Mesodermal cell (in vitro differentiated cells): ENCODE measurements at regions not wholly inside any gene's neighbourhood (a gene's known extent, or its start where the extent isn't known, plus 50 kb on each side); places are given as distances from the start of the nearest gene placed in this dataset.
"Not testable (repeated sequence)": the region's sequence is repeated elsewhere in the genome, so short reads cannot be mapped to it uniquely, and the experiment has no call there.

Source experiments
- H3K27ac ChIP-seq: 2 replicates; pipeline ENCODE4 v1.7.0; 2013; ENCODE audit warnings: mild to moderate bottlenecking, low read depth, low read length, moderate library complexity; ENCODE audit not compliant: severe bottlenecking
- H3K36me3 ChIP-seq: 2 replicates; pipeline ENCODE4 v1.7.1; 2013; ENCODE audit warnings: mild to moderate bottlenecking, low read length, moderate library complexity; ENCODE audit not compliant: control insufficient read depth, insufficient read depth
- H3K4me1 ChIP-seq: one replicate; pipeline ENCODE4 v1.7.1; 2013; ENCODE audit warnings: mild to moderate bottlenecking, low read length; ENCODE audit not compliant: insufficient read depth, control insufficient read depth, poor library complexity, severe bottlenecking
- H3K4me3 ChIP-seq: 2 replicates; pipeline ENCODE4 v1.7.0; 2013; ENCODE audit warnings: low read length, control low read depth, mild to moderate bottlenecking; ENCODE audit not compliant: insufficient read depth, poor library complexity, severe bottlenecking; ENCODE audit errors: extremely low read depth
- H3K9me3 ChIP-seq: 2 replicates; pipeline ENCODE4 v1.7.1; 2013; ENCODE audit warnings: mild to moderate bottlenecking, low read length, moderate library complexity; ENCODE audit not compliant: control insufficient read depth
- WGBS, 2 experiments: methylation state at CpG; one replicate each; pipeline ENCODE4 v1.1.5; 2013; ENCODE audit warnings: missing lambda C conversion rate in 2 of 2; ENCODE audit not compliant: insufficient coverage in 2 of 2; 5-methylcytosine and 5-hydroxymethylcytosine counted together

- no peak overlapping the region for H3K27ac ChIP-seq
- WGBS, 2 experiments, result 80 to 100% methylated on average over 1 of the region's 3 CpGs
- no peaks in the 10 kb centered on the region for H3K36me3 ChIP-seq
- no peaks in the 10 kb centered on the region for H3K4me1 ChIP-seq
- no peak overlapping the region for H3K4me3 ChIP-seq
- H3K9me3 ChIP-seq, result no peaks in the 10 kb centered on the region
Measured at GRCh38 chr16:60651346-60651745, 1384.9 kb downstream of the CDH8 start.

- Histone ChIP-seq H3K27ac (no peak overlapping the region), H3K9me3 (no peaks in the 10 kb centered on the region), H3K4me1 (no peaks in the 10 kb centered on the region), H3K4me3 (no peak overlapping the region), H3K36me3 (no peaks in the 10 kb centered on the region)
Measured at GRCh38 chr16:60648290-60648689, 1387.9 kb downstream of the CDH8 start.

DNA sequence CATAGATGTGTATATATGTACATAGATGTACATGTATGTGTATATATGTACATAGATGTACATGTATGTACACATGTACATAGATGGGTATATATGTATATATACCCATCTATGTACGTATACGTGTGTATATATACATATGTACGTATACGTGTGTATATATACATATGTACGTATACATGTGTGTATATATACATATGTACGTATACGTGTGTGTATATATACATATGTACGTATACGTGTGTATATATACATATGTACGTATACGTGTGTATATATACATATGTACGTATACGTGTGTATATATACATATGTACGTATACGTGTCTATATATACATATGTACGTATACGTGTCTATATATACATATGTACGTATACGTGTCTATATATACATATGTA, 1388.8 kb downstream of the CDH8 start:
- not testable (repeated sequence) for H3K9me3 ChIP-seq, H3K4me3 ChIP-seq, H3K36me3 ChIP-seq, H3K27ac ChIP-seq, H3K4me1 ChIP-seq
- no CpG with 5 or more reads among the region's 19 CpGs for WGBS, 2 experiments

DNA sequence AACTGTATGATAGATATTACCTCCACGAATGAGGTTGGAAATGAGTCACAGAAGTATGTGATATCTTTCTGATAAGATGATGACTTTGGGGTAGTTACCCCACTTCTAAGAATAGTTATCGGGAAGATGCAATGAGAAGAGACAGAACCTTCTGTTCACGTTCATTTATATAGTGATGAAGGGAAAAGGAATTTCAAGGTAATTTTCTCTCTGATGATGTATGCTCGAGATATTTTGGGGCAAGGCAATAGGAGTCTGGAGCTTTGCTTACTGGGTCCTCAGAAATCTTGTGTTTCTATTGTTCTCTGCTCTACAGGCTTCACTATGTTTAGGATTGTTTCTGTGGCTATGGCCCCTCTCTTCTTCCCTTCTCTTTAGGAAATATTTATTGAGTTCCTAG, 1389.6 kb downstream of the CDH8 start:
- no peak overlapping the region for H3K27ac ChIP-seq
- no peaks in the 10 kb centered on the region for H3K36me3 ChIP-seq
- no peak overlapping the region for H3K4me3 ChIP-seq
- no peaks in the 10 kb centered on the region for H3K4me1 ChIP-seq
- WGBS, 2 experiments, result 89 to 94% methylated on average over 3 to 4 of the region's 4 CpGs
- H3K9me3 ChIP-seq, result no peaks in the 10 kb centered on the region

GRCh38 chr16:60645541-60645940, 1390.7 kb downstream of the CDH8 start:
- Histone ChIP-seq H3K4me1 (no peaks in the 10 kb centered on the region), H3K36me3 (no peaks in the 10 kb centered on the region)
- WGBS, 2 experiments, result 67% methylated on average over 1 of the region's 3 CpGs; no CpG with 5 or more reads in 1 of the 2 experiments

GRCh38 chr16:60642956-60643355, 1393.3 kb downstream of the CDH8 start:
- Histone ChIP-seq H3K27ac (no peak overlapping the region), H3K4me3 (no peak overlapping the region), H3K36me3 (no peaks in the 10 kb centered on the region), H3K4me1 (no peaks in the 10 kb centered on the region), H3K9me3 (no peaks in the 10 kb centered on the region)

More at GRCh38 chr16:60645541-60645940, 1390.7 kb downstream of the CDH8 start:
- Histone ChIP-seq H3K27ac (no peak overlapping the region), H3K9me3 (no peaks in the 10 kb centered on the region), H3K4me3 (no peak overlapping the region)

GRCh38 chr16:60641067-60641665, 1395.1 kb downstream of the CDH8 start:
- Histone ChIP-seq H3K27ac (no peak overlapping the region), H3K4me3 (no peak overlapping the region), H3K36me3 (no peaks in the 10 kb centered on the region), H3K4me1 (no peaks in the 10 kb centered on the region), H3K9me3 (no peaks in the 10 kb centered on the region)
- 90 to 95% methylated on average over 14 to 17 of the region's 17 CpGs for WGBS, 2 experiments

- Histone ChIP-seq H3K9me3 (no peaks in the 10 kb centered on the region), H3K4me3 (no peak overlapping the region), H3K36me3 (no peaks in the 10 kb centered on the region), H3K4me1 (no peaks in the 10 kb centered on the region), H3K27ac (no peak overlapping the region)
- 95 to 96% methylated on average over 3 of the region's 3 CpGs for WGBS, 2 experiments
Measured at GRCh38 chr16:60640038-60640437, 1396.2 kb downstream of the CDH8 start.

DNA sequence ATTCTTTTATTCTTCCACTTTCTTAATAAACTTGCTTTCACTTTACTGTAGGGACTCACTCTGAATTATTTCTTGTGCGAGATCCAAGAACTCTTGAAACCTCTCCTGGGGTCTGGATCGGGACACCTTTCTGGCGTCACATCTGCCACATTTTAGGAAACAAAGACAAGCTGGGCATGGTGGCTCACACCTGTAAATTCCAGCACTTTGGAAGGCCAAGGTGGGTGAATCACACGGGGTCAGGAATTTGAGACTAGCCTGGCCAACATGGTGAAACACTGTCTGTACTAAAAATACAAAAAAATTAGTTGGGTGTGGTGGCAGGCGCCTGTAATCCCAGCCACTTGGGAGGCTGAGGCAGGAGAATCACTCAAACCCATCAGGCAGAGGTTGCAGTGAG, 1399.6 kb downstream of the CDH8 start:
- not testable (repeated sequence) for H3K4me1 ChIP-seq, H3K36me3 ChIP-seq, H3K27ac ChIP-seq, H3K4me3 ChIP-seq, H3K9me3 ChIP-seq
- 88 to 89% methylated on average over 3 to 5 of the region's 5 CpGs for whole genome bisulfite sequencing, 2 experiments

DNA sequence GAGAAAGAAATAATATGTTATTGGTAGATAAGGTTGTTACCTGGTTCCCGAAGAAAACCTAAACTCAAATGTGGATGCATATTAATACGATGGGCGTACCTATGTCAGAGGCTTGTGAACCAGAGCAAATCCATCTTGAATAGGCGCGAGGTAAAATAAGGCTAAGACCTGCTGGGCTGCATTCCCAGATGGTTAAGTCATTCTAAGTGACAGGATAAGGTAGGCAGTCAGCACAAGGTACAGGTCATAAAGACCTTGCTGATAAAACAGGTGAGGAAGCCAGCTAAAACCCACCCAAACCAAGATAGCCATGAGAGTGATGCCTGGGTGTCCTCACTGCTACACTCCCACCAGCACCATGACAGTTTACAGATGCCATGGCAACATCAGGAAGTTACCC, 1400.1 kb downstream of the CDH8 start:
- H3K4me3 ChIP-seq, result no peak overlapping the region
- H3K36me3 ChIP-seq, result no peaks in the 10 kb centered on the region
- no peaks in the 10 kb centered on the region for H3K4me1 ChIP-seq
- WGBS, 2 experiments, result 91 to 93% methylated on average over 5 of the region's 5 CpGs
- no peak overlapping the region for H3K27ac ChIP-seq
- no peaks in the 10 kb centered on the region for H3K9me3 ChIP-seq

DNA sequence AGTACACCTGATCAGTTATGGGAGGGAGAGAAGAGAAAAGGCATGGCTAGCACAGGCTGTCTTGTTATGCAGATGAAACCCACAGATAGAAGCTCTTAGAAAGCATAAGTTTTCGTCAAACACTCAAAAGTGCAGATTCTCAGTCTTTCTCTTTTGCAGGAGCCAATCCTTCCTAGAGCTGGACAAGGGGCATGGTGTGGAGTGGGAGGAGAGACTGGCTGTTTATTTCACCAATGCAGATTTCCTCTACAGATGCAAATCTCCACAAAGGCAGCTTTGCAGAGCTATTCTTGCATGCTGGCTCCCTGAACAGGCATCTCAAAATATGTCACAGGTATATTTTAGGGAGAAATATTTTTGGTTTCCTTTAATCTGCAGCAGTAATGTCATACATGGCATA, 1400.7 kb downstream of the CDH8 start:
- no CpG with 5 or more reads among the region's 1 CpG for WGBS, 2 experiments
- Histone ChIP-seq H3K4me3 (no peak overlapping the region), H3K27ac (no peak overlapping the region), H3K4me1 (no peaks in the 10 kb centered on the region), H3K36me3 (no peaks in the 10 kb centered on the region), H3K9me3 (no peaks in the 10 kb centered on the region)

GRCh38 chr16:60611844-60612243, 1424.4 kb downstream of the CDH8 start:
- H3K4me1 ChIP-seq, result no peaks in the 10 kb centered on the region
- no peaks in the 10 kb centered on the region for H3K9me3 ChIP-seq
- H3K4me3 ChIP-seq, result no peak overlapping the region
- no peak overlapping the region for H3K27ac ChIP-seq
- no peaks in the 10 kb centered on the region for H3K36me3 ChIP-seq
